ENCODE measurements at regions not wholly inside any gene's neighbourhood (a gene's known extent, or its start where the extent isn't known, plus 50 kb on each side); places are given as distances from the start of the nearest gene placed in this dataset.
A peak's percentile ranks its signal among the peaks of the same experiment; 100 is the strongest.

DNA sequence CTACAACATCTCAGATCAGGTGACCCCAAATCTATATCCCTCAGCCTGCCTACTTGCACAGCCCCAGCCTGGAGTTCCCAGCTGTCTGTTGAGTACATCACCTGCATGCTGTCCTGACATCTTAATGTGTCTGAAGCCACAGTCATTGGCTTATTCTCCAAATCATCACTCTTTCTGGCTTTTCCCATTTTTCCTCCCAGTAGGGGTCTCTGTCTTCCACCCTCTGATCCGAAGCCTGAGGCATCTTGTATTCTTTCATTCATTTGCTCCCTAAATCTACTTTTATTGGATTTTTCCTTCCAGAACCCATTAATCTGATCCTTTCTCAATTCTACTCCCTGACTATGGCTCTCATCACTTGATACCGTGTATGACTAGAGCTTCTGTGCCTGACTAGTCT, 332.9 kb upstream of the DCC start:
- TF ChIP-seq, protein P1, sequence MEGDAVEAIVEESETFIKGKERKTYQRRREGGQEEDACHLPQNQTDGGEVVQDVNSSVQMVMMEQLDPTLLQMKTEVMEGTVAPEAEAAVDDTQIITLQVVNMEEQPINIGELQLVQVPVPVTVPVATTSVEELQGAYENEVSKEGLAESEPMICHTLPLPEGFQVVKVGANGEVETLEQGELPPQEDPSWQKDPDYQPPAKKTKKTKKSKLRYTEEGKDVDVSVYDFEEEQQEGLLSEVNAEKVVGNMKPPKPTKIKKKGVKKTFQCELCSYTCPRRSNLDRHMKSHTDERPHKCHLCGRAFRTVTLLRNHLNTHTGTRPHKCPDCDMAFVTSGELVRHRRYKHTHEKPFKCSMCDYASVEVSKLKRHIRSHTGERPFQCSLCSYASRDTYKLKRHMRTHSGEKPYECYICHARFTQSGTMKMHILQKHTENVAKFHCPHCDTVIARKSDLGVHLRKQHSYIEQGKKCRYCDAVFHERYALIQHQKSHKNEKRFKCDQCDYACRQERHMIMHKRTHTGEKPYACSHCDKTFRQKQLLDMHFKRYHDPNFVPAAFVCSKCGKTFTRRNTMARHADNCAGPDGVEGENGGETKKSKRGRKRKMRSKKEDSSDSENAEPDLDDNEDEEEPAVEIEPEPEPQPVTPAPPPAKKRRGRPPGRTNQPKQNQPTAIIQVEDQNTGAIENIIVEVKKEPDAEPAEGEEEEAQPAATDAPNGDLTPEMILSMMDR (IDR thresholded peaks at IDR 0.05; ENCODE audit: low read depth, low read length): peak; percentile 27
- TF ChIP-seq EZH2phosphoT487 (IDR thresholded peaks at IDR 0.05; ENCODE audit: low read depth): no peak
